GM19372 (cell line): ENCODE measurements at regions not wholly inside any gene's neighbourhood (a gene's known extent, or its start where the extent isn't known, plus 50 kb on each side); places are given as distances from the start of the nearest gene placed in this dataset.

Source experiments
- ATAC-seq: cut with Tn5 transposase; IDR thresholded peaks from one replicate; pipeline ENCODE4 v1.9.1; 2021; ENCODE audit warnings: mild to moderate bottlenecking, low read depth, moderate library complexity; ENCODE audit not compliant: unreplicated experiment

DNA sequence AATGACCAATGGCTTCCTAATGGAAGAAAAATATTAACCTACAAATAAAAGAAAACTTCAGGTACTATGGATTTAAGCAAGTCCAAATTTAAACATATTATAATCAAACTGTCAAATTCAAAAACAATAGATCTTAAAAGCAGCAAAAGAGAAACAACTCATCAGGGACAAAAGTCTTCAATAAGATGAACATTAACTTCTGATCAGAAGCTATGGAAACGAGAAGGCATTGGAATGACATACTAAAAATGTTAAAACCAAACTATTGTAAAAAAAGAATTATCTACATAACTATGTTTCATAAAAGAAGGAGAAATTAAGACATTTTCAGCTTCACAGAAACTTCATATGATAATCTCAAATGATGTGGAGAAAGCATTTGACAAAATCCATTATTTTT is 334.7 kb downstream of the ANKRD7 start:
- ATAC-seq, result no peak

DNA sequence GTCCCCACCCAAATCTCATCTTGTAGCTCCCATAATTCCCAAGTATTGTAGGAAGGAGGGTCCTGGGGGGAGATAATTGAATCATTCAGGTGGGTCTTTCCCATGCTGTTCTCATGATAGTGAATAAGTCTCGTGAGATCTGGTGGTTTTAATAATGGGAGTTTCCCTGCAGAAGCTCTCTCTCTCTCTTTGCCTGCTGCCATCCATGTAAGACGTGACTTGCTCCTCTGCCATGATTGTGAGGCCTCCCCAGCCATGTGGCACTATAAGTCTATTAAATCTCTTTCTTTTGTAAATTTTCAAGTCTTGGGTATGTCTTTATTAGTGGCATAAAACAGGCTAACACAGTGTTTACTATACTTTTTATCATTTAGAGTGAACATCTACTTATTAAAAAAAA is 338.8 kb downstream of the ANKRD7 start:
- ATAC-seq, result no peak

DNA sequence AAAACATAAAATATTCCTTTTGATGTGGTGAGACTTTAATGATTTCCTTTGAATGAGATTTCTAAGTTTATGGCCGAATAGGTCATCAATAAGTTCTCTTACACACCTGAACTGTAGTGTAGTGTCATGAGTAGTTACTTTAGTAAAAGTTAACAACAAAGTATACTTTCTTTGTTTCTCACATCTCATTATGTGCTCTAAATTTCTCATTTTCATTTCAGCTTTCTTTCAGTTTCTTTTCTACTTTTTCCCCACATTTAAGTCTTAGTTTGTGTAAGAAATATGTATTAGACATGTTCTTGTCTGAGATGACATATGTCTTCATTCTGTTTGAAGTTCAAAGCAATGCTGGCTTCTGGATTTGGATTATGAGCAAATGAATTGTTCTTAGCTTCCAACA is 348.1 kb downstream of the ANKRD7 start:
- ATAC-seq, result no peak

DNA sequence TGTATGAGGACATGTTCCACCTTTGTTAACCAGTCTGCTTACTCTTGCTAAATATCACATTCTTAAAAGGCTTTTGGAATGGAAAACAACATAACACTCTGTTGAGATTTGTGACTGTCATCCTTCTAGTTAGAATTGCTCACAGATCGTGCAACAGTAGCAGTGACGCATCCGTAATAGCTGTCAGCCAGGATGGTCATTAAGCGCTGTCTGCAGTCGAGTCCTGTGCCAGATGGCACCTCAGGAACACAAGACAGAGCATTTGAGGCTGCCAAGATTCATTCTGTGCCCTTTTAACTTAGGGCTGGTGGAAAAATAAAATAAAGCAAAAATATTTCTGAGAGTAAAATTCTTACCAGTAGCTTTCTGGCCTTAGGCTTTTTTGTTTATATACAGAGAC is 348.6 kb downstream of the ANKRD7 start:
- no peak for ATAC-seq

DNA sequence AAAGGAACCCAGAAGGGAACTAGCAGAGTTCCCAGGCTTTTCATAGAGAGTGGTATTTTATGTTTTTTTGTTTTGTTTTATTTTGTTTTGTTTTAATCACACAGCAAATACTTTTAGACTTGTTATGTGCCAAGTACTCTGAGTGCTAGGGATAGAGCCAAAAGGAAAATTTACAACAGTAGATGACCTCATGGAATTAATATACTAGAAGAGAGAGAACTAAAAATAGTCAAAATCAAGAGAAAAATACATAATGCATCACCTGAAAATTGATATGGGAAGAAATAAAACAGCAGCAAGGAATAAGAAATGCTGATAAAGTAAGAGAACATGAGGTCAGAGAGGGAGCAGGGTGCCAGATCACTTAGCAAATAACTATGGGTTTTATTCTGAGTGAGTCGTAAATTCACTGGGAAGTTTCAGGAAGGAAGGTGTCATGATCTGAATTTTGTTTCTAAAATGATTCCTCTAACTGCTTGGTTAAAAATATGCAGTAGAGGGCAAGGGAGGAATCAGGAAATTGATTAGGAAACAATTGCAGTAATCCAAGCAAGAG is 351.0 kb downstream of the ANKRD7 start:
- ATAC-seq, result no peak

DNA sequence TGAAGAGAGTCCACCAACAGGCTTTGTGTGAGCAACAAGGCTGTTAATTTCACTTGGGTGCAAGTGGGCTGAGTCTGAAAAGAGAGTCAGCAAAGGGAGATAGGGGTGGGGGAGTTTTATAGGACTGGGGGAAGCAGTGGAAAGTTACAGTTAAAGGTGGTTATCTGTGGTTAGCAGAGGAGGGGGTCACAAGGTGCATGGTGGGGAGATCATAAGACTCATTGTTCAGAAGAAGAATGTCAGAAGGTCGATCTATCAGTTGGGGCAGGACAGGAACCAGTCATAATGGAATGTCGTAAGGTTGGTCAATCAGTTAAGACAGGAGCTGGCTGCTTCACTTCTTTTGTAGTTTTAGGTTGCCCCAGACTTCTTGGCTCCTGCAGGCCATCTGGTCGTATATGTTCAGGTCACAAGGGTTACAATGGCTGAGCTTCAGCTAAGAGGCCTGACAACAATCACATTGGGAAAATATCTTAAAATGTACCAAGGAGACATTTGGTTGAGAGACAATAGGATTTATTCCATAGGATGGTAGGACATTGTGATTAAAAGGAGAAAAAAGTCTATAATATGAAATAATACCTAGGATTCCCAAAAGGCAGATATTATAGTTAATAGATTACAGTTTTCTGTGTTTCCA is 356.4 kb downstream of the ANKRD7 start:
- no peak for ATAC-seq

DNA sequence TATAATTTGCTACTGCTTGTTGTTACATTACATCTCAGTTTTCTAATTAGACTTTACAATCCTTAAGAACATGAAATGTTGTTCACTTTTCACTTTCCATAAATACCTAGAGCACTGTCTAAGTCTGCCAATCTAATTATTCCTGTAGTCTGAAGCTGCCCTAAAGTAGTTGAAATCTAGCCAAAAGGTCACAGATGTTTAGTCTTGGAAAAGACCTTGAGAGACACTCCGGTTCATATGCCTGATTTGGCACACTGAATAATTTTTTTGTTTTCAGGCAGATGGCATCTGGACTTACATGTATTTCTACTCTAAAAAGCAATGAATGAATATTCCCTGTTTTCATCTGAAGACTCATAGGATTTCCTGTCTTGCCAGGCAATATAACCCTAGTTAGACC is 359.1 kb downstream of the ANKRD7 start:
- ATAC-seq, result no peak

DNA sequence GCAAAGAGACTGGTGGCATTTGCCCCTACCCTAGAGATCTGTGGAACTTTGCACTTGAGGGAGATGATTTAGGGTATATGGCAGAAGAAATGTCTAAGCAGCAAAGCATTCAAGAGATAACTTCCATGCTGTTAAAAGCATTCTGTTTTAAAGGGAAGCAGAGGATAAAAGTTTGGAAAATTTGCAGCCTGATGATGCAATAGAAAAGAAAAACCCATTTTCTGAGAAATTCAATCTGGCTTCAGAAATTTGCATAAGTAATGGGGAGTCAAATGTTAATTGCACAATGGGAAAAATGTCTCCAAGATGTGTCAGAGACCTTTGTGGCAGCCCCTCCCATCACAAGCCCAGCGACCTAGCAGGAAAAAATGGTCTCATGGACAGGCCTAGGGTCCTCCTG is 361.7 kb downstream of the ANKRD7 start:
- ATAC-seq, result no peak

DNA sequence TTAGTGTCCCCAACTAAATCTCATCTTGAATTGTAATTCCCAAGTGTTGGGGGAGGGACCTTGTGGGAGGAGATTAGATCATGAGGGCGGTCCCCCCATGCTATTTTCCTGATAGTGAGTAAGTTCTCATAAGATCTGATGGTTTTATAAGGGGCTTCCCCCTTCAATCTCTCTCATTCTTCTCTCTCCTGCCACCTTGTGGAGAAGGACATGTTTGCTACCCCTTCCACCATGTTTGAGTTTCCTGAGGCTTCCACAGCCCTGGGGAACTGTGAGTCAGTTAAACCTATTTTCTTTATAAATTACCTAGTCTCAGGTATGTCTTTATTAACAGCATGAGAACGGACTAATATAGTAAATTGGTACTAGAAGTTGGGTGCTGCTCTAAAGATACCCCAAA is 365.6 kb downstream of the ANKRD7 start:
- ATAC-seq, result no peak

DNA sequence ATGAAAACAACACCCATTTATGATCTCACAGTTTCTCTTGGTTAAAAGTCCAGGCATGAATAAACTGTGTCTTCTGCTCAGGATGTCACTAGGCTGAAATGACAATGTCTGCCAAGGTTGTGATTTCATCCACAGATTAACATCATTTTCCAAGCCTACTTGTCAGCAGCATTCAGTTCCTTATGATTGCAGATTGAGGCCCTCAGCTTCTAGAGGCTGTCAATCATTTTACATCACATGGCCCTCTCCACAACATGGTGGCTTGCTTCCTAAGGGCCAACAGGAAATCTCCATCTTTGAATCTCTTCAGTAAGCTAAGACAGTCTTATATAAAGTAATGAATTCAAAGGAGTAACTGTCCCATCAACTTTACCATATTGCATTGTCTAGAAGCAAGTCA is 377.6 kb downstream of the ANKRD7 start:
- ATAC-seq, result no peak

DNA sequence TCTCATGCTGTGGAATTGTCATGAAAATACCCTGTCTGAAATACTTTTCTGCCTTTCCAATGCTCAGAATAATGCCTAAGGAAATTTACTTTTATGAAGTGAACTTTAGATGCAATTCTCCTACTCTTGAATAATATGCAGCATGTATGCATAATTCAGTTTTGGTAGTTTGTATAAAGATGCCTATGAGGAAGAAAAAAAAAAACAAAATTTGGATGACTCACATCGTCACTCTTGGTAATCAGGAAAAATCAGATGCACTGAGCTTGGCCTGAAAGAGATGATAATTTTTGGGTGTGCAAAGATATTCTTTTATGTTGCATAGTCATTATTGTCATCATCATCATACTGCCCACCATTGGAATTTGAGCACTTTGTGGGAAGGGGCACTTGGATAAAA is 382.1 kb downstream of the ANKRD7 start:
- ATAC-seq, result no peak

DNA sequence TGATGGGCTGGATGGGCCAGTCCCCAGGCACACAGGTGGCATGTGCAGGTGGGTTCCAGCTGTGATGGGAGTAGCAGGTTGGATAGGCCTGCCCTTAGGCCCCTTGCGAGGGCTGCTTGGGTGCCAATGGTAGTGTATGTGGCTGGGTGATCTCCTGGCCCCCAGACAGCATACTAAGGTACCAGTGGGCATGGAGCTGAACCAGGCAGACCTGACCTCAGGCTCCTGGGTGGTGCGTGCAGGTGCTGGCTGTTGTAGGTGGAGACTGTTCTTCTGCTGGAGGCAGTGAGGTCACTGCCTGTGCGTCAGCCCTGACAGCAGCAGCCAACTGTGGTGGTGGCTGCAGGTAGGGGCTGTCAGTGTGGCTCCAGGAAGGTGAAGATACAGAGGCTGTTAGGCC is 384.7 kb downstream of the ANKRD7 start:
- no peak for ATAC-seq

DNA sequence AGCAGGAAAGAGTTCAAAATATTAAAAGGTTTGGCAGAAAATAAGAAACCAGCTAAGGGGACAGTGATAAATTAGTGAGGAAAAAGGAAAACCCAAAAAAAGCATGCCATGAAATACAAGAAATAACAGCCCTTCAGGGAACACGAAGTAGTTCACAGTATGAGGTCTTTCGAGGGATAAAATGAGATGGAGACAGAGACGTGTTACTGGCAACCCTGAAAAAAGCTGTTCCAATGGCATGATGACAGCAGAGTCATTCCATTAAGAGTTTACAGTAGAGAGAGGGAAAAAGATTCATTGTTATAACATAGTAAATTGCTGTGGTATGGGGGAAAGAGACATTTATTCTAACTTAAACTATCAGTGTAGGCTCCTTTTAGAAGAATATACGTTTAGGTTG is 391.2 kb downstream of the ANKRD7 start:
- no peak for ATAC-seq

DNA sequence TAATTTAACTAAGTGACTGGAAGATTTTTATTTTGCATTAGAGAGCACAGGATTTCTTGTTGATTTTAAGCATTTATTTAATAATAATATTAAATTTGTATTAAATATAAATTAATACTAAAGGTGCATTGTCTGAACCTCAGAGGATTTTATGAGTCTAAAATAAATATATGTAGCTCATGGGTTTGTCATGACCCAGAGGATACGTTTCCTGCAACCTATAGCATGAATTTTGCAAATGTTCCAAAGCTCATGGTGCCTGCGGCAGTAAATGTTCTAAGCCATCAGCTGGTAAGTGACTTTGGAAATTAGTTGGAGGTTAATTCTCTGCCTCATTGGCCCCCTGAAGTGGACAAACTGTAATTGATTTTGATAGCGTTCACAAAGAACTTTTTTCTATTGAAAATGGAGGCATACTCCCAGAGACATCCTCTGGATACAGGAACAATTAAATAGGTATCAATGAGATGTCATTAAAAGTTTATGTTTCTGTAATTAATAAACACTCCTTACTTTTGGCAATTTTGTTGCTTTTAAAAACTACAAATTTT is 397.4 kb downstream of the ANKRD7 start:
- no peak for ATAC-seq

DNA sequence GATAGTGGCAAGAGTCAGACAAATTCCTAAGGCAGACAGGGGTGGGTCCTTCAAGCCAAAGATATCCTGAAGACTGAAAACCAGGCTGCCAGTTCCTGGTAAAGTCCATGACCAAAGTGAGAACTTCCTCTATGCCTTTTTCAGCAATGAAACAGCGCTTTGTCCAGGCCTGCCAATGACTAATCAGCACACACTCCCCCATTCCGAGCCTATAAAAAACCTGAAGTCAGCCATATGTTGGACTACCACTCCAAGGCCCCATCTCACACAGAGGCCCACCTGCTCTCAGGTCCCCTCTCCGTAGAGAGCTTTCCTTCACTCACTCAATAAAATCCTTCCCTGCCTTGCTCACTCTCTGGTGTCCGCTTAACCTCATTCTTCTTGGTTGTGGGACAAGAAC is 402.2 kb downstream of the ANKRD7 start:
- ATAC-seq, result no peak

DNA sequence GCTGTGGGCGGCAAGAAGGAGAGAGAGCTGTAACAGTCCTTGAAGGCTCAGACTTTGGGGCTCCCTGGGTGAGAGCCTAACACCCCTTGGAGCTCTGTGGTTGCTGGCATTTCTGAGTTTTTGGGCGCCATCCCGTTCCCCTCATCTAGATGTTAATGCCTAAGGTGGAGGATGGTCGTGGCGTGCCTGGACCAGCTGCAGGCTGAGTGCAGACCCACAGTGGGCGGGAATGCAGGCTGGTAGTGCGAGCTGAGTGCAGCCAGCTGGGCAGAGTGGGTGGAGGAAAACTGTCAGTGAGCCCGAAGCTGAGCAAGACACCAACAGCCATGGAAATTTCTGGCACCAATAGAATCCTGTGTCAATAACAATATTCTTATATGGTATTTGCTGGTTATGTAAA is 403.0 kb downstream of the ANKRD7 start:
- ATAC-seq, result no peak

DNA sequence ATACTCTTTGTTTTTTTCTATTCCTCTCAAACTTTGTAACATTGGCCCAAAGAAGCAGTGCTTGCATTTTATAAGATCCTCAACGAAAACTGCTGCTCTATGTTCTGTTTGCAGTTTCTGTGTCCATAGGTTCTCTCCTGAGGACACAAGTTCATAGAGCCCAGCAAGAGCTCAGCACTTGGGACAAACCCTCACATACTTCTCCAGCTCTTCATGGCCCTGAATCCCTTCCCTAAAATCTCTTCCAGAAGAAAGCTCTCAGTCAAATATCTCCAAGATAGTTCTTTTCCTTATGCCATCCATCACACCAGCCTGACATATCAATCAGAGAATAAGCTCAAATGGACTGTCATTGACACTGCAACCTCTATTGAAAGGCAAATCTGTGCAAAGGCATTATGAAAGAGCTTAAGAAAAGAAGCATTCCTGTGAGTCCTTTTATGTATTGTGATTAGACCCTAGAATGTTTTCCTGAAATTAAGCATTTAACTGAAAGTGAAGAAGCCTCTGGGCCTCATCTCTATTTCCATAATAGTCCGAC is 405.5 kb downstream of the ANKRD7 start:
- ATAC-seq, result no peak

DNA sequence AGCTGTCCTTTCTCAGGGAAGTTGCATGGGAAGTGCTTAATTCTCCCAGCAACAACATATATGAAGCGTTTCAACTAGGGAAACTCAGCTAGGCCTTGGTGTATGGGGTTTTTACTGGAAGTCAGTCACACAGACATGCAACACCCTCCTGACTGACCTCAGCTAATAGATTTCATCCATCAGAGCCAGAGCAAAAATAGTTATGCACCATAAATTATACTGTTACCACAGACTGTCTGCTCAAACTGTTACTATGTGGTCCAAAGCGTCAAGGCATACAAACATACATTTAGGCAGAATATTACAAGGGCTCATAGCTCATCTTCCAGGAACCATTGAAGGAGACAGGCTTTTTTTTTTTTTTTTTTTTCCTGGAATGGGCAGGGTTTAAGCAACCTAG is 417.9 kb downstream of the ANKRD7 start:
- ATAC-seq, result no peak

DNA sequence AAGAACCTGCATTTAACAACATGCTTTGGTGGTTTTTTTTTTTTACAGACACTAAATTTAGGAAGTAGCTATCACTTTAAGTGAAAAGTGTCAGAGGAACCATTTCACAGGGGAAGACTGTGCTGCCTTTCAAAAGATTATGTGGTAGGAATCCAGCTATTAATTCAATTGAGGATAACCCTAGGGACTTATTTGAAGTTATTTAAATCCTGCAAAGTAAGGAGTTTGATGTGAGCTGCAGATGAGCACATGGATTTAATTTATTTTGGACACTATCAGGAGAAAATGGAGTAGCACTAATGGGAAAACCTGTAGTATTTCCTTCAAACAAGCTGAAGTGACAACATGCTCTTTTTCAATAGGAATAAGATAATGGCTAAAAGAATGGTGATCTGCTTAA is 419.8 kb downstream of the ANKRD7 start:
- no peak for ATAC-seq

DNA sequence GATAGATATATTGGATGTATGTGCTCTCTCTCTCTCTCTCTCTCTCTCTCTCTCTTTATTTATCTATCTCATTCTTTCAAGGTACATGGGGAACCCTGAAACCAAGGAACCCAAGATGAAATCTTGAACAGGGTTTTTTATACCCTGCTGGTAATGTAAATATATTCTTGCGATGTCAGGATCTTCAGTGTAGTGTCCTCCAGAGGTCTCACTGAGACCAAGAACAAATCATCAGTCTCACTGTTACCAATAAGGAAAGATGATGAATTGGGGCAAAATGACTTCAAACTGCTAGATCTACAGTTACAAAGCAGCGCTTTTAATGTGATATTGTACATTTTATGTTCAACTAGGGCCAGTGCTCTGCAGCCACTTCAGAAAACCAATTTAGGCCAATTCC is 423.5 kb downstream of the ANKRD7 start:
- no peak for ATAC-seq

DNA sequence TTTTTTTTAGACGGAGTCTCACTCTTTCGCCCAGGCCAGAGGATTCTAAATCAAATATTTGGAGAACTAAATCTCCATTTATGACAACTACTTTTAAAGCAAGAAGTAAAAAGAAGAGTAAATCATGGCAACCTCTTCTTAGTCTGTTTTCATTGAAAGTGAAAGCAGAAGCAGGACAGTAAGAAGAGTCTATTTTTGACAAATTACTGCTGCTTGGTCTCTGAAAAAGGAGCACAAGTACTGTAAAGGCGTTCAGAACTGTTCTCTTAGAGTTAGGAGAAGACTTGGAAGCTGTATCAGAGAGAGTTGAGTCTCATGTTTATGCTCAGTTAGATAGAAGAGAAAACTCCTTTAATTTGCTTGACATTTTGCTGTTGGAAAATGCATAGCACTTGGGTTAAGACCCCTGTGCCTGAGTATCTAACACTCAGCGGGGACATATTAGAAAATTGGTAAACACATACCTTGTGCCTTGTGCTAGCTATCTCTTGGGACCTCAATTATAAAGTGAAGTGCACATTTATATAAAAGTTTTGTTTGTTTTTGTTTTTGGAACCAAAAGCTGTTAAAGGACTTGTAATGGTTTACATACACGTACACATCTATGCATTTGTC is 433.0 kb downstream of the ANKRD7 start:
- no peak for ATAC-seq

DNA sequence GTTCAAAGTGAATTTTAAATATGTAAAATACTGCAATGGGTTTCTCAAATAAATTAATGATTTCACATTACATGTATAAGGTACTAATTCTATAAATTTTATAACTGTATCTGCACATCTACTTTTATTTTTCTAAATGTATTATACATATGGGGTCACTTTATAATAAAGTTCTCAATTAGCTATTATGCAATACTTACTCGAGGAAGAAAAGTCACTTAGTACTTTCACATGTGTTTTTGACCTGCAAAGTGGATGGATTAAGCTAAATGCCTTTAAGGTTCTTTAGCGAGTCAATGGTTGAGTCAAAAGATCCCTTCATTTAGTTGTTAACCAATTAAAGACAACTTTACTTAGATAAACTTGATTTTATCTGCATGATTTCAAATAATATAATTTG is 437.8 kb downstream of the ANKRD7 start:
- no peak for ATAC-seq
